ENCODE measurements at regions not wholly inside any gene's neighbourhood (a gene's known extent, or its start where the extent isn't known, plus 50 kb on each side); places are given as distances from the start of the nearest gene placed in this dataset.

GRCh38 chr1:39085174-39085573 is 59.0 kb downstream of the NDUFS5 start:
- DNase-seq (ENCODE audit: low spot score) = no peak

- DNase-seq (ENCODE audit: low spot score) = no peak
Measured at GRCh38 chr1:39086386-39086785, 60.2 kb downstream of the NDUFS5 start.

- no peak for DNase-seq (ENCODE audit: low spot score)
Measured at GRCh38 chr1:39086865-39087409, 60.8 kb downstream of the NDUFS5 start.

- DNase-seq (ENCODE audit: low spot score) = no peak
Measured at GRCh38 chr1:39087435-39087834, 61.3 kb downstream of the NDUFS5 start.

GRCh38 chr1:39088658-39089057 is 62.5 kb downstream of the NDUFS5 start:
- DNase-seq (ENCODE audit: low spot score) = no peak

GRCh38 chr1:39089931-39090521 is 63.9 kb downstream of the NDUFS5 start:
- DNase-seq (ENCODE audit: low spot score) = peak; percentile 40

- no peak for DNase-seq (ENCODE audit: low spot score)
Measured at GRCh38 chr1:39090757-39091380, 64.7 kb downstream of the NDUFS5 start.

GRCh38 chr1:39091845-39092645 is 65.9 kb downstream of the NDUFS5 start:
- peak; percentile 68 for DNase-seq (ENCODE audit: low spot score)

- no peak for DNase-seq (ENCODE audit: low spot score)
Measured at GRCh38 chr1:39094685-39095084, 68.5 kb downstream of the NDUFS5 start.

- DNase-seq (ENCODE audit: low spot score) = peak; percentile 87
Measured at GRCh38 chr1:39098546-39099250, 72.5 kb downstream of the NDUFS5 start.

- peak; percentile 93 for DNase-seq (ENCODE audit: low spot score)
Measured at GRCh38 chr1:39102537-39103327, 76.6 kb downstream of the NDUFS5 start.

- DNase-seq (ENCODE audit: low spot score) = no peak
Measured at GRCh38 chr1:39103328-39104157, 77.4 kb downstream of the NDUFS5 start.

GRCh38 chr1:39104158-39105060 is 78.3 kb downstream of the NDUFS5 start:
- peak; percentile 56 for DNase-seq (ENCODE audit: low spot score)

GRCh38 chr1:39105061-39105840 is 79.1 kb downstream of the NDUFS5 start:
- no peak for DNase-seq (ENCODE audit: low spot score)

GRCh38 chr1:39105841-39106765 is 80.0 kb downstream of the NDUFS5 start:
- peak; percentile 59 for DNase-seq (ENCODE audit: low spot score)

GRCh38 chr1:39106801-39107327 is 80.7 kb downstream of the NDUFS5 start:
- DNase-seq (ENCODE audit: low spot score) = no peak
